ENCODE measurements at regions not wholly inside any gene's neighbourhood (a gene's known extent, or its start where the extent isn't known, plus 50 kb on each side); places are given as distances from the start of the nearest gene placed in this dataset.

DNA sequence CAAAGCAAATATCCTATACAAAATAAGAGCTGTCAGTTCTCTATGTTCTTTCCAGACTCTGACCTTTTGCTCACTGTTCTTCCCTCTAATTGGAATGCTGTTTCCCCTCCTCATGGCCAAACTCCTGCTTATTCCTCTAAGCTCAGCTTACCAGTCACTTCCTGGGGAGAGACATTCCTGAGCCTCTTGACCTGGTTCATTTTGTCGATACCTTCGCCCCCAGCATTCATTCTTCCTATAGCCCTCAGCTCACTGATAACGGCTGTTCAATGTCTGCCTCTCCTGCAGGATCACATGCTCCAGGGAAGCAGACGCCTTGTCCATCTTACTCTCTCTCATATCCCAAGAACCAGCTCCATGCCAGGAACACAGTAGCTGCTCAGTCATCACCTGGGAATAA is 431.0 kb downstream of the MED13L start:
- TF ChIP-seq, protein P1, sequence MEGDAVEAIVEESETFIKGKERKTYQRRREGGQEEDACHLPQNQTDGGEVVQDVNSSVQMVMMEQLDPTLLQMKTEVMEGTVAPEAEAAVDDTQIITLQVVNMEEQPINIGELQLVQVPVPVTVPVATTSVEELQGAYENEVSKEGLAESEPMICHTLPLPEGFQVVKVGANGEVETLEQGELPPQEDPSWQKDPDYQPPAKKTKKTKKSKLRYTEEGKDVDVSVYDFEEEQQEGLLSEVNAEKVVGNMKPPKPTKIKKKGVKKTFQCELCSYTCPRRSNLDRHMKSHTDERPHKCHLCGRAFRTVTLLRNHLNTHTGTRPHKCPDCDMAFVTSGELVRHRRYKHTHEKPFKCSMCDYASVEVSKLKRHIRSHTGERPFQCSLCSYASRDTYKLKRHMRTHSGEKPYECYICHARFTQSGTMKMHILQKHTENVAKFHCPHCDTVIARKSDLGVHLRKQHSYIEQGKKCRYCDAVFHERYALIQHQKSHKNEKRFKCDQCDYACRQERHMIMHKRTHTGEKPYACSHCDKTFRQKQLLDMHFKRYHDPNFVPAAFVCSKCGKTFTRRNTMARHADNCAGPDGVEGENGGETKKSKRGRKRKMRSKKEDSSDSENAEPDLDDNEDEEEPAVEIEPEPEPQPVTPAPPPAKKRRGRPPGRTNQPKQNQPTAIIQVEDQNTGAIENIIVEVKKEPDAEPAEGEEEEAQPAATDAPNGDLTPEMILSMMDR (conservative IDR thresholded peaks at IDR 0.05) = no peak
- no peak for TF ChIP-seq ZFX (IDR thresholded peaks at IDR 0.05)
- no peak overlapping the region for H3K27ac ChIP-seq

DNA sequence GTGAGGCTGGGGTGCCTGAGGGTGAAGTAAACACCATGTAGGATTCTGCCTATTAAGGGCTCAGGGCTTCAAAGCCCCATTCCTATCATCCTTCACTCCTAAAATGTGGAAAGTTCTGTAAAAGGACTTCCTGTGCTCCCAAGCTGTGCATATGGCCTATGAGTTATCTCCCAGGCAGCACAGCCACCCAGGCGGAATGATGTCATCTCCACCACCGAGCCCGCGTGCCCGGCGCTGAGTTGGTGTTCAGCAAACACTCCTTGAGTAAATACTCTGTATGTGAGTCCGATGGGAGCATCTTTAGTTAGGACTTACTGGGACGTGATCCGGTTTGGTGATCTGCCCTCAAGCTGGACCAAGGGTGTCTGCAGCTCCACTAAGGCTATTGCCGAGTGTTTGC is 437.3 kb downstream of the MED13L start:
- TF ChIP-seq ZFX (IDR thresholded peaks at IDR 0.05) = no peak
- TF ChIP-seq, protein P1 (conservative IDR thresholded peaks at IDR 0.05) = no peak
- H3K27ac ChIP-seq = peak overlapping the region; percentile 7; the same call in 1 of the 2 replicates

DNA sequence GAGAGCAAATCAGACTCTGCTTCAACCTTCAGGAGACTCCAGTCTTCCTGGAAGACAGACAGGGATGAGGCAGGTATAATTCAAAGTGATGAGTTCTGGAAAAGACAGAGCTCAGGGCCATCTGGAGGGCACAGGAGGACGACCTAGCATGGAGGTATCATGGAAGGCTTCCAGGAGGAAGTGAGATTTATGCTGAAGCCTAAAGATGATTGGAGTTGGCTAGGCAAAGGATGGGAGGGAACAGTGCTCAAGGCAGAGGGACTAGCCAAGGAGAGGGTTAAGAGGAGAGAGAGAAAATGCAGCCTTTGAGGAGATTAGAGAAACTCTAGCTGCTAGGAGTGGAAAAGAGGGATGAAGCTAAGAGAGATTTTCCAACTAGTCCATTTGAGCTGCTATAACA is 438.5 kb downstream of the MED13L start:
- TF ChIP-seq ZFX (IDR thresholded peaks at IDR 0.05) = no peak
- TF ChIP-seq, protein P1 (conservative IDR thresholded peaks at IDR 0.05) = no peak
- H3K27ac ChIP-seq = no peak overlapping the region

DNA sequence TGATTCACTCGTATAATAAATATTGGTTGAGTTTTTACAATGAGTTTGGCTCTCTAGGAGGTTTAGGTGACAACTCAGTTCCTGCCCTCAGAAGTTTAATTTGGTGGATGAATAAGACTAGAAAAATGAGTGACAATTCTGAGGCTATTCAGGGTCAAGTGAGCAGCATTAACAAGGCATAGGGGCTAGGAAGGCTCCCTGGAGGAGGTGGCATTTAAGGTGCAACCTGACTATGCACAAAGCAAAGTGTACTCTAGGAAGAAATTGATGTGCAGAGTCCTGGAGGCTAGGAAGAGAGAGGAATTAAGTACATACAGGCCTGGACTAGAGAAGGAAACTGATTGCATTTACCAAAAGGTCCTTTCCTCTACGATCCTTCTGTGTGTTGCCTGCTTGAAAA is 440.3 kb downstream of the MED13L start:
- TF ChIP-seq ZFX (IDR thresholded peaks at IDR 0.05) = no peak
- TF ChIP-seq, protein P1 (conservative IDR thresholded peaks at IDR 0.05) = no peak
- H3K27ac ChIP-seq = no peak overlapping the region

DNA sequence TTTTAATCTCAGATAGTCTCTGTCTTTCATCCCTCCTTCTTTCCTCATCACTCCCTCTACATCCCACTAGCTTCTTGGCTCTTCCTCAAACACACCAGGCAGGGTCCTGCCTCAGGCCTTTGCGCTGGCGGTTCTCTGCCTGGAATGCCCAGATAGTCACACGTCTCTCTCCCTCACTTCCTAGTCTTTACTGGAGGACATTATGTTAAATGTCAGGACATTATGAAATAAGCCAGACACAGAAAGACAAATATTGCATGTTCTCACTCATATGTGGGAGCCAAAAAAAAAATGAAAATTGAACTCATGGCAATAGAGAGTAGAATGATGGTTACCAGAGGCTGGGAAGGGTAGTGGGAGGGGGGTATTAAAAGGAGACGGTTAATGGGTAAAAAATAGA is 442.0 kb downstream of the MED13L start:
- TF ChIP-seq, protein P1 (conservative IDR thresholded peaks at IDR 0.05) = no peak
- no peak for TF ChIP-seq ZFX (IDR thresholded peaks at IDR 0.05)
- no peak overlapping the region for H3K27ac ChIP-seq

DNA sequence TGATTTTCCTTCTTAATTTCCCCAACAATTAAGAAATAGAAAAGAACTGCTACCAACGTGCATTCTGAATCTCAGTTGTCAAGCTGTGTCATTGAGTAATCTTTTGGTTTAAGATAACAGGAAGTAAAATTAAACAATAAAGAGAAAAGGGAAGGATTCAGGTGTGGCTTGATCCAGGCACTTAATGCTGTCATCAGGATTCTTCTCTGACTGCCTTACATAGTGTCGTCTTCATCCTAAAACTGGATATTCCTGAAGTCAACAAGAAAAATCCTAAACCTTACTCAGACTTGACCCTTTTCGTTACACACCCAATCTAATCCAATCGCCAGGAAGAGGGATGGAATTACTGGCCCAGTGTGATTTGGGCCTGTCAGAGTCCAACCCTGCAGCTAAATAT is 443.8 kb downstream of the MED13L start:
- H3K27ac ChIP-seq = no peak overlapping the region
- TF ChIP-seq, protein P1 (conservative IDR thresholded peaks at IDR 0.05) = no peak
- TF ChIP-seq ZFX (IDR thresholded peaks at IDR 0.05) = no peak

DNA sequence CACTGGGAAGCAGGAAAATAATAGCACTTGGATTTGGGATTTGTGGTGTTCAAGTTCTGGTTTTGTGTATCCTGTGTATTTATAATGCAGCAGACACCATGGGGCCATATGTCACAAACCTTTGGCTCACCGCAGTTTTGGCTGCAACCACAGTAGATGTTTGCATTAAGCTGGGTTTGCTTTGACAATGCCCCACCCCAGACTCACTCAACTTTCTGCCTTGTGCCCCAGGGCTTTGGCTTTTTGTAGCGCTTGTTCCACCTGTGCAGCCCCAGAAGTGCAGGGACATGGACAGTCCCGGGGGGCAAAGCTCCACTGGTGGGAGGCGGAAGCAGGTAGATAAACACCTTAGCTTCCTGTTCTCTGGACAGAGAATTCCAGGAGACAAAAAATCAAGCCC is 446.9 kb downstream of the MED13L start:
- no peak for TF ChIP-seq ZFX (IDR thresholded peaks at IDR 0.05)
- TF ChIP-seq, protein P1 (conservative IDR thresholded peaks at IDR 0.05) = no peak
- H3K27ac ChIP-seq = peak overlapping the region; percentile 81

Measured in C4-2B (cell line).